A673 (cell line): ENCODE measurements at regions not wholly inside any gene's neighbourhood (a gene's known extent, or its start where the extent isn't known, plus 50 kb on each side); places are given as distances from the start of the nearest gene placed in this dataset.

ENCODE experiments used
- EZH2 ChIP-seq: fragments of 200-600 bp; sonication (generic); IDR thresholded peaks from 2 replicates; pipeline ENCODE4 v1.6.1; 2017; ENCODE audit warnings: borderline replicate concordance, low read depth, mild to moderate bottlenecking, mixed read lengths, antibody characterized with exemption, low read length; ENCODE audit not compliant: poor library complexity, severe bottlenecking
- TF ChIP-seq, protein P1 (sequence below): fragments of 300-800, 200-600 bp; sonication (generic); conservative IDR thresholded peaks from 2 replicates; pipeline ENCODE4 v1.5.1; 2017; ENCODE audit warnings: low read depth, mild to moderate bottlenecking, antibody characterized with exemption, low read length, moderate library complexity, mixed read lengths

DNA sequence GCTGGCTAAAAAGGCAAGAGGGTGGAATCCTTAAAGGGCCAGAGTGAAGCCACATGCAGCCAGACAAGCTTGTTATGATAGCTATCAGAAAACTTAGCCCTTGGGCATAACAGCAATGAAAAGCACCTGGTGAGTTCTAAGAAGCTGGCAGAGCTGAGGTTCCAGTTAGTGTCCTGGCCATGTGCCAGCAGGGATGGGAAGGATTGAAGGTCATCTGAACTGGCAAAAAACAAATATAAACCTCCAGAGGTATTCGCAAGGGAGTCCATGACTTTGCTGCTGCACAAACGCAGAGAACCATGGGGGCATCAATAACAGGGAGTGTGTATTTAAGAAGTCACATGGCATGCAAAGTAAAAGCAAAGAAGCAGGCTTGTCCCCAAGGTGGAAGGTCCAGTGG, 208.9 kb downstream of the FAM47A start:
- TF ChIP-seq, protein P1, sequence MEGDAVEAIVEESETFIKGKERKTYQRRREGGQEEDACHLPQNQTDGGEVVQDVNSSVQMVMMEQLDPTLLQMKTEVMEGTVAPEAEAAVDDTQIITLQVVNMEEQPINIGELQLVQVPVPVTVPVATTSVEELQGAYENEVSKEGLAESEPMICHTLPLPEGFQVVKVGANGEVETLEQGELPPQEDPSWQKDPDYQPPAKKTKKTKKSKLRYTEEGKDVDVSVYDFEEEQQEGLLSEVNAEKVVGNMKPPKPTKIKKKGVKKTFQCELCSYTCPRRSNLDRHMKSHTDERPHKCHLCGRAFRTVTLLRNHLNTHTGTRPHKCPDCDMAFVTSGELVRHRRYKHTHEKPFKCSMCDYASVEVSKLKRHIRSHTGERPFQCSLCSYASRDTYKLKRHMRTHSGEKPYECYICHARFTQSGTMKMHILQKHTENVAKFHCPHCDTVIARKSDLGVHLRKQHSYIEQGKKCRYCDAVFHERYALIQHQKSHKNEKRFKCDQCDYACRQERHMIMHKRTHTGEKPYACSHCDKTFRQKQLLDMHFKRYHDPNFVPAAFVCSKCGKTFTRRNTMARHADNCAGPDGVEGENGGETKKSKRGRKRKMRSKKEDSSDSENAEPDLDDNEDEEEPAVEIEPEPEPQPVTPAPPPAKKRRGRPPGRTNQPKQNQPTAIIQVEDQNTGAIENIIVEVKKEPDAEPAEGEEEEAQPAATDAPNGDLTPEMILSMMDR = no peak
- no peak for TF ChIP-seq EZH2
